ENCODE measurements at regions not wholly inside any gene's neighbourhood (a gene's known extent, or its start where the extent isn't known, plus 50 kb on each side); places are given as distances from the start of the nearest gene placed in this dataset.
"Not testable (repeated sequence)": the region's sequence is repeated elsewhere in the genome, so short reads cannot be mapped to it uniquely, and the experiment has no call there.

DNA sequence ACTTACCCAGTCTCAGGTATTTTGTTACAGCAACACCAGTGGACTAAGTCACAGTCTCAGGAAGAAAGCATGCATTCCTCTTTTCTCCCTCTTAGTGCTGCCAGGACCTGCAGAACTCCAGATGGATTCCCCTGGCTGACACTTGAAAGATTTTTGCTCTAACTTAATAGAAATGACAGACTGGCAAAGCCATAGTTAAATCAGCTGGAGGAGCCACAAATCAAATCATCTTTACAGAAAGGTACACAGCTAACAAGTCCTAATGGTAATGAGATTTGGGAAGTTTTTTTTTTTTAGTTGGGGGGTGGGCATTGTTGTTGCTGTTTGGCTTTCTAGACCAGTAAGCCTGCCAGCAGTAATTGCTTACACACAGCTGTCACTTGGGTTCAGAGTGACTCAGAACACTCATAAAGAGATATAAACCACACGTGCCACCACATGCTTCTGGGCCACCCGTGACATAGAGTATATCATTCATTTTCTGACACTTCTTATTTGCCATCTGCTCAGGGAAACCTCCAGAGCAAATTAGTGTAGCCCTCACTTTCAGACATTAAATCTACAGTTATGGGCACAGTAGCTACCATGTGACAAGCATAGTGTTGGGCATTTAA is 72.4 kb downstream of the FH start:
- no peak overlapping the region for H3K4me3 ChIP-seq (ENCODE audit: control insufficient read depth, low read depth, low read length)
- TF ChIP-seq, protein P1, sequence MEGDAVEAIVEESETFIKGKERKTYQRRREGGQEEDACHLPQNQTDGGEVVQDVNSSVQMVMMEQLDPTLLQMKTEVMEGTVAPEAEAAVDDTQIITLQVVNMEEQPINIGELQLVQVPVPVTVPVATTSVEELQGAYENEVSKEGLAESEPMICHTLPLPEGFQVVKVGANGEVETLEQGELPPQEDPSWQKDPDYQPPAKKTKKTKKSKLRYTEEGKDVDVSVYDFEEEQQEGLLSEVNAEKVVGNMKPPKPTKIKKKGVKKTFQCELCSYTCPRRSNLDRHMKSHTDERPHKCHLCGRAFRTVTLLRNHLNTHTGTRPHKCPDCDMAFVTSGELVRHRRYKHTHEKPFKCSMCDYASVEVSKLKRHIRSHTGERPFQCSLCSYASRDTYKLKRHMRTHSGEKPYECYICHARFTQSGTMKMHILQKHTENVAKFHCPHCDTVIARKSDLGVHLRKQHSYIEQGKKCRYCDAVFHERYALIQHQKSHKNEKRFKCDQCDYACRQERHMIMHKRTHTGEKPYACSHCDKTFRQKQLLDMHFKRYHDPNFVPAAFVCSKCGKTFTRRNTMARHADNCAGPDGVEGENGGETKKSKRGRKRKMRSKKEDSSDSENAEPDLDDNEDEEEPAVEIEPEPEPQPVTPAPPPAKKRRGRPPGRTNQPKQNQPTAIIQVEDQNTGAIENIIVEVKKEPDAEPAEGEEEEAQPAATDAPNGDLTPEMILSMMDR (conservative IDR thresholded peaks at IDR 0.05; ENCODE audit: control insufficient read depth, insufficient read depth, low read depth, low read length): no peak
- DNase-seq (ENCODE audit: low read depth): no peak

DNA sequence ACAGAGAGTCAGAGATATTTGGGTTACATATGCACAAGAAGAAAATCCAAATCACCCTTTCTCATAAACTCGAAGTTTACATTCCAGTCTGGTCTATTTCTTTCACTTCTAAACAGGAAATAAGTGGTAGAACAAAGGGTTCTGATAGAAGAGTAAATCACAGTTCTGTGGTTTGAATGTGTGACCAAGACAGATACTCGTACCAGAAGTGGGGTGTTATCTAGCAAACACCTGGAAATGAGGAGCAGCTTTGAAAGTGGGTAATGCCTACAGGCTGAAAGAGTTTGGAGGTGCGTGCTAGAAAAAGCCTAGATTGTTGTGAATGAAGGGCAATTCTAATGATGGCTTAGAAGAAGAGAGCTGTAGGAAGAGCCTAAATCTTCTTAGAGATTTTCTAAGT is 74.7 kb downstream of the FH start:
- DNase-seq (ENCODE audit: low read depth): no peak
- TF ChIP-seq, protein P1 (conservative IDR thresholded peaks at IDR 0.05; ENCODE audit: control insufficient read depth, insufficient read depth, low read depth, low read length): no peak
- H3K4me3 ChIP-seq (ENCODE audit: control insufficient read depth, low read depth, low read length): no peak overlapping the region

DNA sequence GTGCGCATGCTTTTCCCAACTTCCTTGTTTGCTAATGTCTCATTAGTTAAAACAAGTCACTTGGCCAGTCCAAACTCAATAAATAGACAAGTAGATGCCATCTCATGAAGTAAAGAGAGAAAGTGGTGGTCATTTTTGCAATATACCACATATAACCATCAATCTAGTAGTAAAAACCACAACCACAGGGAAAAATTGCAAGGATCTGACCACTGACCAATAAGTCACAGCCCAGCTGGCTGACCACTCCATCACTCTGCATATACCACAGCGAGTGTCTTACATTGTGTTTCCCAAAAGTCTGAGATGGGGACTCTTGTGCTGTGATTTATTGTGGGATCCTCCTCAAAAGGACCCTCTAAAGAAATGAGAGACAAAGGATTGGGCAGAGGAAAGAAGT is 76.0 kb downstream of the FH start:
- DNase-seq (ENCODE audit: low read depth): no peak
- TF ChIP-seq, protein P1 (conservative IDR thresholded peaks at IDR 0.05; ENCODE audit: control insufficient read depth, insufficient read depth, low read depth, low read length): no peak
- no peak overlapping the region for H3K4me3 ChIP-seq (ENCODE audit: control insufficient read depth, low read depth, low read length)

DNA sequence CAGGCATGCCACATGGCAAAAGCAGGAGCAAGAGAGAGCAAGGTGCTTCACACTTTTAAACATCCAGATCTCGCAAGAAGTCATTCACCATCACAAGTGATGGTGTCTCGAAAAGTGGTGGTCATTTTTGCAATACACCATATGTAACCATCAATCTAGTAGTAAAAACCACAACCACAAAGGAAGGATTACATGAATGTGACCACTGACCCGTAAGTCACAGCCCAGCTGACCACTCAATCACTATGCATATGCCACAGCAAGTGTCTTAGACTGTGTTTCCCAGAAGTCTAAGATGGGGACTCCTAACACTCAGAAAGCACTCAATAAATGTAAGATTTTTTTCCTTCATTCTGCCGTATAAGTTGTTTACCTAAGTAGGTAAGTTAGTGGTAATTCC is 76.9 kb downstream of the FH start:
- no peak for DNase-seq (ENCODE audit: low read depth)
- TF ChIP-seq, protein P1 (conservative IDR thresholded peaks at IDR 0.05; ENCODE audit: control insufficient read depth, insufficient read depth, low read depth, low read length): no peak
- no peak overlapping the region for H3K4me3 ChIP-seq (ENCODE audit: control insufficient read depth, low read depth, low read length)

DNA sequence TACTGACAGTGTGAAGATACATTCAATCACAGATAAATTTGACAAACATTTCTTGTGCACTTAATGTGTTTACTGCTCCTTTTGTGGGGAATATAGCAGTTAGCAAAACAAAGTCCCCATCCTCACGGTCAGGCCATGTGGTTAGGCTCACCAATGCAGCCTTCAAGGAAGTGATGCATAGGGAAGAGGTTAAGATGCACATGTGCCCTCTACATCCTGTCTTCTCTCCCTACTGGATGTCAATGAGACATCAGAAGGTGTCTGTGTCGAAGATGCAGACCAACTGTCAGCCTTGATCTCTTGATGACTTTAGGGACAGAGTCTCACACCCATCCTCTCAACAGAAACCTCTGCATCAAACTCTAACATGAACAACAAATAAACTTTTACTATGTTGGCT is 78.7 kb downstream of the FH start:
- DNase-seq (ENCODE audit: low read depth): peak; percentile 20

DNA sequence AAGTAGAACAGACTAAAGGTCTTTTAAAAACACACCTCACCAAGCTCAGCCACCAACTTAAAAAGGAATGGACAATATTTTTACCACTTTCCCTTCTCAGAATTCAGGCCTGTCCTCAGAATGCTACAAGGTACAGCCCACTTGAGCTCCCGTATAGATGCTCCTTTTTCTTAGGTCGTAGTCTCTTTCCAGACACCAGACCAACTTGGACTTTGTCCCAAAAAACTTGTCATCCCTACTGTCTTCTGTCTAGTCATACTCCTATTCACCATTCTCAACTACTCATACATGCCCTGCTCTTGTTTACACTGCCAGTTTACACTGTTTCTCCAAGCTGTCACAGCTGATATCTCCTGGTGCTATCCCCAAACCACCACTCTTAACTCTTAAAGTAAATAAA is 80.9 kb downstream of the FH start:
- not testable (repeated sequence) for H3K4me3 ChIP-seq (ENCODE audit: control insufficient read depth, low read depth, low read length)
- DNase-seq (ENCODE audit: low read depth): peak; percentile 46

More for the DNA sequence above, 78.7 kb downstream of the FH start:
- no peak overlapping the region for H3K4me3 ChIP-seq (ENCODE audit: control insufficient read depth, low read depth, low read length)
- TF ChIP-seq, protein P1 (conservative IDR thresholded peaks at IDR 0.05; ENCODE audit: control insufficient read depth, insufficient read depth, low read depth, low read length): no peak

DNA sequence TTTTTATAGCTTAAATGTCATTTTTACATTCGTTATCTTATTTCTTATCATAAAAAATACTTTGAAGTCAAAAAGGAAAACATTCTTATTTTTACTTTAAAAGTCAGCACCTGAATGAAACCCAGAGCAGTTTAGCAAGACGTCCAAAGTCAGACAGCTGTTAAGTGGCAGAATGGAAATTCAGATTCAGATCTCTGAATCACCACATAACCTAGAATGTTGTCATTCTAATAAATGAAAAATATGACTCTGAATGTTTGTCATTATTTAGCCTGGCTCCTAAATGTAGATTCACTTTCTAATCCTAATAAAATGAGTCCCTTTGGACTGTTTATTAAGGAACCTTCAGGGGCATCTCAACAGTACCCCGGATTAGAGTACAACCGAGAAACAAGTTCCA is 75.2 kb upstream of the RGS7 start:
- no peak for DNase-seq (ENCODE audit: low read depth)
- H3K4me3 ChIP-seq (ENCODE audit: control insufficient read depth, low read depth, low read length): no peak overlapping the region
- TF ChIP-seq, protein P1 (conservative IDR thresholded peaks at IDR 0.05; ENCODE audit: control insufficient read depth, insufficient read depth, low read depth, low read length): no peak

DNA sequence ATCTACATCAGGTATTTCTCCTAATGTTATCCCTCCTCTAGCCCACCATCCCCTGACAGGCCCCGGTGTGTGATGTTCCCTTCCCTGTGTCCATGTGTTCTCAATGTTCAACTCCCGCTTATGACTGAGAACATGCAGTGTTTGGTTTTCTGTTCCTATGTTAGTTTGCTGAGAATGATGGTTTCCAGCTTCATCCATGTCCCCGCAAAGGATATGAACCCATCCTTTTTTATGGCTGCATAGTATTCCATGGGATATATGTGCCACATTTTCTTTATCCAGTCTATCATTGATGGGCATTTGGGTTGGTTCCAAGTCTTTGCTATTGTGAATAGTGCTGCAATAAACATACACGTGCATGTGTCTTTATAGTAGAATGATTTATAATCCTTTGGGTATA is 68.1 kb upstream of the RGS7 start:
- DNase-seq (ENCODE audit: low read depth): not testable (repeated sequence)

More for the DNA sequence above, 68.1 kb upstream of the RGS7 start:
- H3K4me3 ChIP-seq (ENCODE audit: control insufficient read depth, low read depth, low read length): not testable (repeated sequence)
